DND-41 (cell line): ENCODE measurements at regions not wholly inside any gene's neighbourhood (a gene's known extent, or its start where the extent isn't known, plus 50 kb on each side); places are given as distances from the start of the nearest gene placed in this dataset.

ENCODE experiments used
- ATAC-seq: fragments of 200-7000 bp; cut with Tn5 transposase; 3 replicates; pipeline ENCODE4 v1.9.1; 2021; ENCODE audit warnings: low read depth; ENCODE audit not compliant: insufficient read depth
- DNase-seq: peaks from one replicate; pipeline ENCODE4 v3.0.0-alpha.2; 2020
- H2AFZ ChIP-seq: 2 replicates; pipeline ENCODE4 v1.6.0; 2012; ENCODE audit warnings: low read depth, low read length
- H3K27ac ChIP-seq: 2 replicates; pipeline ENCODE4 v1.5.1; 2012; ENCODE audit warnings: low read length, inconsistent platforms
- H3K27me3 ChIP-seq: fragments of 200-600 bp; sonication (generic); 2 replicates; pipeline ENCODE4 v1.6.0; 2012; ENCODE audit warnings: low read length, mild to moderate bottlenecking, inconsistent platforms; ENCODE audit not compliant: insufficient read depth, poor library complexity
- H3K36me3 ChIP-seq: 2 replicates; pipeline ENCODE4 v1.5.1; 2012; ENCODE audit warnings: low read length, inconsistent platforms; ENCODE audit not compliant: insufficient read depth
- H3K4me1 ChIP-seq: 2 replicates; pipeline ENCODE4 v1.5.1; 2012; ENCODE audit warnings: mild to moderate bottlenecking, low read length; ENCODE audit not compliant: insufficient read depth
- H3K4me2 ChIP-seq: 2 replicates; pipeline ENCODE4 v1.6.0; 2012; ENCODE audit warnings: mild to moderate bottlenecking, moderate library complexity, low read length, inconsistent platforms; ENCODE audit not compliant: insufficient read depth
- H3K4me3 ChIP-seq, 2 experiments: fragments of 200-600 bp in 1 of 2; shearing (Covaris generic) in 1 of 2; 2 replicates each; pipeline ENCODE4 v1.5.1; 2012 to 2016; ENCODE audit warnings: inconsistent platforms in 2 of 2, low read length in 2 of 2, mild to moderate bottlenecking in 2 of 2, low read depth in 1 of 2, moderate library complexity in 1 of 2
- H3K79me2 ChIP-seq: 2 replicates; pipeline ENCODE4 v1.6.0; 2012; ENCODE audit warnings: low read length, inconsistent platforms; ENCODE audit not compliant: insufficient read depth
- H3K9ac ChIP-seq: 2 replicates; pipeline ENCODE4 v1.6.0; 2012; ENCODE audit warnings: low read depth, mild to moderate bottlenecking, inconsistent platforms, low read length, moderate library complexity
- H3K9me3 ChIP-seq: 2 replicates; pipeline ENCODE4 v1.5.1; 2012; ENCODE audit warnings: low read length, moderate library complexity, mild to moderate bottlenecking, inconsistent platforms; ENCODE audit not compliant: insufficient read depth, severe bottlenecking
- H4K20me1 ChIP-seq: 2 replicates; pipeline ENCODE4 v1.6.0; 2012; ENCODE audit warnings: low read length; ENCODE audit not compliant: insufficient read depth
- CTCF ChIP-seq: IDR thresholded peaks from 2 replicates; pipeline ENCODE4 v1.5.1; 2012; ENCODE audit warnings: borderline replicate concordance, low read length, moderate library complexity, mild to moderate bottlenecking; ENCODE audit not compliant: poor library complexity, severe bottlenecking; ENCODE audit errors: extremely low read depth
- EZH2 ChIP-seq: IDR thresholded peaks from 3 replicates; pipeline ENCODE4 v1.6.1; 2012; ENCODE audit warnings: borderline replicate concordance, low read depth, mild to moderate bottlenecking, moderate library complexity, low read length, inconsistent platforms; ENCODE audit not compliant: severe bottlenecking

GRCh38 chr6:10154251-10154650 is 260.6 kb downstream of the TFAP2A start:
- H3K4me2 ChIP-seq: no peak overlapping the region
- peaks cover 2% of the 10 kb centered on the region for H3K9me3 ChIP-seq
- no peaks in the 10 kb centered on the region for H3K79me2 ChIP-seq
- no peak overlapping the region for H3K9ac ChIP-seq
- H3K4me3 ChIP-seq: no peak overlapping the region
- TF ChIP-seq CTCF: no peak
- no peak for TF ChIP-seq EZH2
- H4K20me1 ChIP-seq: no peaks in the 10 kb centered on the region
- no peaks in the 10 kb centered on the region for H3K27me3 ChIP-seq
- no peaks in the 10 kb centered on the region for H3K36me3 ChIP-seq
- H2AFZ ChIP-seq: no peak overlapping the region
- H3K4me1 ChIP-seq: no peaks in the 10 kb centered on the region
- ATAC-seq: no peak
- DNase-seq: no peak
- H3K27ac ChIP-seq: no peak overlapping the region

DNA sequence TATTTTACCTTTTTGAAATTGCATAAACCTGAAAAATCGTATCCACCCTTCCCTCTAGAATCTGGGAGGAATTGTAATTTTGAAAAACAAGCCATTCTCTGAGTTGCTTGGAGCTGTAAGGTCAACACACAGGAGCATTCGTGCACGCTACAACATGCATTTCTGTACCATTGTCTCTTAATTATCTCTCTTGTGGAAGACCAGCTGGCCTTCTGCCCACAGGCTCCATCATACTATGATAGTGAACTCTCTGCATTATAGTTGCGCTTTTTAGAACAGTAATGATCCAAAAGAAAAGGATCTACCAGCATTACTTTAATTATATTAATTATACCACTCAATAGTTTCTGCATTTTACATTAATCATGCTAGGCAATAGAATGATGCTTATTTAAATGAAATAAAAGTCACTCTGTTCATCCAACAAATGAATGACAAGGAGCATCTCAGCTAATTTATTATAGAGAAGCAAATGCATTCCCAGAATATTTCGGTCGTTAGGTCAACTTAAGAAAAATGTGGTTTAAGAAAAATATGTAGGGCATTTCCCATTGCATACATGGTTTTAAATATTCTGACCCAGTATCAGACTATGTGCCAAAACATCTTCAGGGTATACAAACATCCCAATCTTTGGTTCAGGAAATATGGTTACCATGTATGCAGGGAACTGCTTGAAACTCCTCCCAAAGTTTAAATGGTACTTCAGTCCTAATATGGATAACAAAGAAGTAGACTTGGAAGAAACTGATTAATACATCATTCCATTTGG is 263.5 kb downstream of the TFAP2A start:
- no peak for TF ChIP-seq EZH2
- no peak for TF ChIP-seq CTCF
- Histone ChIP-seq H3K27ac (no peak overlapping the region), H3K4me3 (no peak overlapping the region), H3K27me3 (no peaks in the 10 kb centered on the region), H3K9me3 (no peaks in the 10 kb centered on the region), H2AFZ (no peak overlapping the region), H3K36me3 (no peaks in the 10 kb centered on the region), H3K4me1 (no peaks in the 10 kb centered on the region), H3K9ac (no peak overlapping the region), H3K79me2 (no peaks in the 10 kb centered on the region), H3K4me2 (no peak overlapping the region), H4K20me1 (no peaks in the 10 kb centered on the region)
- DNase-seq (no peak), ATAC-seq (no peak)

GRCh38 chr6:10149603-10150002 is 265.3 kb downstream of the TFAP2A start:
- H2AFZ ChIP-seq: no peak overlapping the region
- no peak overlapping the region for H3K9ac ChIP-seq
- H3K9me3 ChIP-seq: no peaks in the 10 kb centered on the region
- no peak for TF ChIP-seq EZH2
- TF ChIP-seq CTCF: no peak
- no peaks in the 10 kb centered on the region for H3K36me3 ChIP-seq
- H3K27me3 ChIP-seq: no peaks in the 10 kb centered on the region
- H3K79me2 ChIP-seq: no peaks in the 10 kb centered on the region
- H3K4me2 ChIP-seq: no peak overlapping the region
- H4K20me1 ChIP-seq: no peaks in the 10 kb centered on the region
- H3K4me3 ChIP-seq: no peak overlapping the region
- DNase-seq (no peak), ATAC-seq (no peak)
- no peaks in the 10 kb centered on the region for H3K4me1 ChIP-seq
- no peak overlapping the region for H3K27ac ChIP-seq
